ENCODE measurements at regions not wholly inside any gene's neighbourhood (a gene's known extent, or its start where the extent isn't known, plus 50 kb on each side); places are given as distances from the start of the nearest gene placed in this dataset.

DNA sequence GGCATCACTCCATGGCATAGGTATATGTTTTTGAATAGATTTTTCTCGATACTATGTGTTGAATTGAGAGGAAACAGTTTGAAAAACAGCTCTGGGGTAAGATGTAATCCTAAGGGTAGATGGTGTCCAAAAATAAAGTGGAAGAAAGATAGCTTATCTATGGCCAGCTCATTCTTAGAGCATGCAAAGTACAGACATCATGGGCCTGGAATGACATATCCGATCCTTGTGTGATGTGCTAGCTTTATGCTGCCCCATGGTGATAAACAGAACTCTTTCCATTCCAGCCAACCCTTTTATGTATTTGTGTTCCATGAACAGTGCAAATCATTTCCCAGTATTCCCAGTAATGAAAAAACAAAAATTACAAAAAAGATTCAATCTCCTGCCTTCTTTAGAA is 390.2 kb upstream of the NXPH2 start:
- in situ Hi-C loops (cut with MboI; ENCODE audit: low pct_ligation_motif_present in 1 of 4, low pct_unique_long_range_greater_than_20kb in 1 of 4, low sequenced_read_pairs in 3 of 4) (no loop called here), intact Hi-C loops (cut with DNase I; ENCODE audit: low total_unique reads) (no loop called here)
- H3K36me3 ChIP-seq, result no peaks in the 10 kb centered on the region
- no peaks in the 10 kb centered on the region for H3K9me3 ChIP-seq
- no peak overlapping the region for H3K27ac ChIP-seq
- H3K4me3 ChIP-seq, result no peak overlapping the region
- DNase-seq, result no peak
- TF ChIP-seq POLR2A (IDR thresholded peaks at IDR 0.05) (no peak), POLR2AphosphoS5 (IDR thresholded peaks at IDR 0.05) (no peak), EP300 (IDR thresholded peaks at IDR 0.05; ENCODE audit: low read depth) (no peak)
- TF ChIP-seq, protein P1, sequence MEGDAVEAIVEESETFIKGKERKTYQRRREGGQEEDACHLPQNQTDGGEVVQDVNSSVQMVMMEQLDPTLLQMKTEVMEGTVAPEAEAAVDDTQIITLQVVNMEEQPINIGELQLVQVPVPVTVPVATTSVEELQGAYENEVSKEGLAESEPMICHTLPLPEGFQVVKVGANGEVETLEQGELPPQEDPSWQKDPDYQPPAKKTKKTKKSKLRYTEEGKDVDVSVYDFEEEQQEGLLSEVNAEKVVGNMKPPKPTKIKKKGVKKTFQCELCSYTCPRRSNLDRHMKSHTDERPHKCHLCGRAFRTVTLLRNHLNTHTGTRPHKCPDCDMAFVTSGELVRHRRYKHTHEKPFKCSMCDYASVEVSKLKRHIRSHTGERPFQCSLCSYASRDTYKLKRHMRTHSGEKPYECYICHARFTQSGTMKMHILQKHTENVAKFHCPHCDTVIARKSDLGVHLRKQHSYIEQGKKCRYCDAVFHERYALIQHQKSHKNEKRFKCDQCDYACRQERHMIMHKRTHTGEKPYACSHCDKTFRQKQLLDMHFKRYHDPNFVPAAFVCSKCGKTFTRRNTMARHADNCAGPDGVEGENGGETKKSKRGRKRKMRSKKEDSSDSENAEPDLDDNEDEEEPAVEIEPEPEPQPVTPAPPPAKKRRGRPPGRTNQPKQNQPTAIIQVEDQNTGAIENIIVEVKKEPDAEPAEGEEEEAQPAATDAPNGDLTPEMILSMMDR (IDR thresholded peaks at IDR 0.05), result no peak
- H3K4me1 ChIP-seq, result no peaks in the 10 kb centered on the region
- no peaks in the 10 kb centered on the region for H3K27me3 ChIP-seq
- 70 to 100% methylated on average over 1 to 2 of the region's 2 CpGs for WGBS, 2 donors (ENCODE audit: low coverage in 1 of 2)

DNA sequence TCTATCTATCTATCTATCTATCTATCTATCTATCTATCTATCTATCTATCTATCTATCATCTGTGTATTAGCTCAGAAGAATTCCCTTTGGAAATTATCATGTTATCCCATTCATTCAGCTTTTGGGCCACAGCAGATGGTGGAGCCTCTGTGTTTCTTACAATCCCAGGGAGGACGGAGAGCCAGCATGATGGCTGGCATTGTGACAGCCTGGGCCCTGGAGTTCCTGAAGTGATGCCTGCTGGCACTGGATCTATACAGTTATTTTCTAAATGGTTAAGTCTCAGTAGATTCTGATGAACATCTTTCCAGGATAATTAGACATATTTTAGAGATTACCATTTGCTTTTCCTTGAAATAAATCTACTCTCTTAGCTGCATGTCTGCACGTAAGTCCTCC is 385.4 kb upstream of the NXPH2 start:
- Histone ChIP-seq H3K27me3 (no peaks in the 10 kb centered on the region), H3K27ac (no peak overlapping the region), H3K4me1 (no peaks in the 10 kb centered on the region), H3K9me3 (no peaks in the 10 kb centered on the region), H3K4me3 (no peak overlapping the region), H3K36me3 (no peaks in the 10 kb centered on the region)
- DNase-seq, result no peak
- WGBS, 2 donors (ENCODE audit: low coverage in 1 of 2), result 72 to 86% methylated on average over 2 of the region's 2 CpGs
- in situ Hi-C loops (cut with MboI; ENCODE audit: low pct_ligation_motif_present in 1 of 4, low pct_unique_long_range_greater_than_20kb in 1 of 4, low sequenced_read_pairs in 3 of 4) (no loop called here), intact Hi-C loops (cut with DNase I; ENCODE audit: low total_unique reads) (no loop called here)
- TF ChIP-seq, protein P1 (IDR thresholded peaks at IDR 0.05), result no peak
- TF ChIP-seq POLR2AphosphoS5 (IDR thresholded peaks at IDR 0.05), result no peak
- TF ChIP-seq EP300 (IDR thresholded peaks at IDR 0.05; ENCODE audit: low read depth), result no peak

DNA sequence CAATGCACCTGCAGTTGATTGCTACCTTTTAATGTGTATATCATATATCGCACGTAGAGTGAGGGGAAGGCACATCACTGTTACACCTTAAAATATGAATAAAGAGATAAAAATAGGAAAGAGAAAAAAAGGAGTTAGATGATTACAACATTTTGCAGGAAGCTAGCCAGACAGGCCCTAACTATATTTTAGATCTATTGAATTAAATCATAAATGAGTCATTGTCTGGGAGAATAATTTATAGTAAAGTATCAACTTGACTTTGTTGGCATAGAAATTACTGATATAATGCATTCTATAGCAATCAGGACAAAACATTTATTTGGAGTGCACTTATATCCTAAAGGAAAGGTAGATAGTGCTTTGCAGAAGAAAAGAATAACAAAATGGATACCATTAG is 384.9 kb upstream of the NXPH2 start:
- intact Hi-C loops (cut with DNase I; ENCODE audit: low total_unique reads) (no loop called here), in situ Hi-C loops (cut with MboI; ENCODE audit: low pct_ligation_motif_present in 1 of 4, low pct_unique_long_range_greater_than_20kb in 1 of 4, low sequenced_read_pairs in 3 of 4) (no loop called here)
- 91 to 93% methylated on average over 2 of the region's 2 CpGs for WGBS, 2 donors (ENCODE audit: low coverage in 1 of 2)
- H3K4me3 ChIP-seq, result no peak overlapping the region
- no peak for DNase-seq
- H3K9me3 ChIP-seq, result no peaks in the 10 kb centered on the region
- no peak overlapping the region for H3K27ac ChIP-seq
- TF ChIP-seq POLR2A (IDR thresholded peaks at IDR 0.05) (no peak), EP300 (IDR thresholded peaks at IDR 0.05; ENCODE audit: low read depth) (no peak), POLR2AphosphoS5 (IDR thresholded peaks at IDR 0.05) (no peak)
- TF ChIP-seq, protein P1 (IDR thresholded peaks at IDR 0.05), result no peak
- H3K27me3 ChIP-seq, result no peaks in the 10 kb centered on the region
- H3K36me3 ChIP-seq, result no peaks in the 10 kb centered on the region
- H3K4me1 ChIP-seq, result no peaks in the 10 kb centered on the region

DNA sequence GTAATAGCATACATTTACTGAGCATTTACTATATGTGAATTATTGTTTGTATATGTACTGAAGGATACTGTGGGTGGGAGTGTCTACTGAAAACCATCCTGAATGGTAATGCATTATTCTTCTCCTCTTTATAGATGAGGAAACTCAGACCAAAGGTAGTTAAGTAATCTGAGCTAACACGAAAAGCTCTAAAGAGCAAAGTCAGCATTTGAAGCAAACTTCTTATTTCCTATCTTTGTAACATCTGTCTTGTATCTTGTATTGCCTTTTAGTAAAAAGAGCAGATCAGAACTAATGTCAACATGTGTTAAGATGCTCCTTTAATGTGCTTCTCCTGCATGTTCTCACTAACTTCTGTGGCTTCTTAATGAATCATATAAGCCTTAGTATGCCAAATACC is 382.8 kb upstream of the NXPH2 start:
- in situ Hi-C loops (cut with MboI; ENCODE audit: low pct_ligation_motif_present in 1 of 4, low pct_unique_long_range_greater_than_20kb in 1 of 4, low sequenced_read_pairs in 3 of 4), result no loop called here
- 56 to 79% methylated on average over 1 of the region's 1 CpG for WGBS, 2 donors (ENCODE audit: low coverage in 1 of 2)
- intact Hi-C loops (cut with DNase I; ENCODE audit: low total_unique reads), result no loop called here

DNA sequence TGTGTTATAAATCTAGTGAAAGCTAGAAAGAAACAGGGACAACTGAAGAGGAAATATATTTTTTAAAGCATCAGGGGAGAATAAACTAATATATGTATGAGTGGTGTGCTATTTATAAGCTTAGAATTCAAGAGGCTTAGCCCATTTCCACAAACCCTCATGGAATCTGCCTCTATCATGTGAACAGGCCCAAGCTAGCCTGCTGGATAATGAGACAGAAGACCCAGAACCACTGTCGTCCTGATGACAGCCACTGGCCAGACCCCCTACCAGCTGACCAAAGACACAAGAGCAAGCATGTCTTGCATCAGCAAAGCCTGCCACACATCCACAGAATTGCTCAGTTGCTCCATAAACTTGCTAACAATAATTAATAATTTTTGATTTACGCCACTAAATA is 382.3 kb upstream of the NXPH2 start:
- TF ChIP-seq POLR2A (IDR thresholded peaks at IDR 0.05) (no peak), POLR2AphosphoS5 (IDR thresholded peaks at IDR 0.05) (no peak)
- TF ChIP-seq, protein P1 (IDR thresholded peaks at IDR 0.05), result no peak
- Histone ChIP-seq H3K4me3 (no peak overlapping the region), H3K4me1 (no peaks in the 10 kb centered on the region), H3K9me3 (no peaks in the 10 kb centered on the region), H3K36me3 (no peaks in the 10 kb centered on the region), H3K27me3 (no peaks in the 10 kb centered on the region), H3K27ac (no peak overlapping the region)
- WGBS, 2 donors (ENCODE audit: low coverage in 1 of 2), result 59 to 69% methylated on average over 2 of the region's 2 CpGs
- no peak for DNase-seq
- in situ Hi-C loops (cut with MboI; ENCODE audit: low pct_ligation_motif_present in 1 of 4, low pct_unique_long_range_greater_than_20kb in 1 of 4, low sequenced_read_pairs in 3 of 4) (no loop called here), intact Hi-C loops (cut with DNase I; ENCODE audit: low total_unique reads) (no loop called here)

More for the DNA sequence above, 382.8 kb upstream of the NXPH2 start:
- H3K9me3 ChIP-seq, result no peaks in the 10 kb centered on the region
- H3K4me1 ChIP-seq, result no peaks in the 10 kb centered on the region
- H3K27ac ChIP-seq, result no peak overlapping the region
- no peak for TF ChIP-seq EP300 (IDR thresholded peaks at IDR 0.05; ENCODE audit: low read depth)
- no peak for TF ChIP-seq POLR2A (IDR thresholded peaks at IDR 0.05)
- no peak for DNase-seq
- H3K4me3 ChIP-seq, result no peak overlapping the region
- H3K36me3 ChIP-seq, result no peaks in the 10 kb centered on the region
- H3K27me3 ChIP-seq, result no peaks in the 10 kb centered on the region
